ENCODE measurements at regions not wholly inside any gene's neighbourhood (a gene's known extent, or its start where the extent isn't known, plus 50 kb on each side); places are given as distances from the start of the nearest gene placed in this dataset.

DNA sequence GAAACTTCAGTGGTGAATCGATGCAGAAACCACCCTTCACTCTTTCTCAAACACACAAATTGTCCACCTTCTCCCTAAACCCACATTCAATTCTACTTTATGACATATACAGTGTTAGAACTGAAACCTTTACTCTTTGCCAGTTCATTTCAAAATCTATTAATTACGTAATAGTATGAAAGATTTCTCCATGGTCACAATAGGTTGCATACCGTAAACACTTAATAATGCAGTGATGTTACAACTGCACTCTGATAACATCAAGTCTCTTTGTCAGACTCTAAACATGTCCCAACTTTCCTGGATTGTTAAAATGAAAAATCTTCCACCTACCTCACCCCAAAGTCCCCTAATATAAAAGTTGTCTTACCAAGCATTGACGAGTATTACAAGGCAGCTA is 111.8 kb upstream of the PROK2 start:
- TF ChIP-seq, protein P1, sequence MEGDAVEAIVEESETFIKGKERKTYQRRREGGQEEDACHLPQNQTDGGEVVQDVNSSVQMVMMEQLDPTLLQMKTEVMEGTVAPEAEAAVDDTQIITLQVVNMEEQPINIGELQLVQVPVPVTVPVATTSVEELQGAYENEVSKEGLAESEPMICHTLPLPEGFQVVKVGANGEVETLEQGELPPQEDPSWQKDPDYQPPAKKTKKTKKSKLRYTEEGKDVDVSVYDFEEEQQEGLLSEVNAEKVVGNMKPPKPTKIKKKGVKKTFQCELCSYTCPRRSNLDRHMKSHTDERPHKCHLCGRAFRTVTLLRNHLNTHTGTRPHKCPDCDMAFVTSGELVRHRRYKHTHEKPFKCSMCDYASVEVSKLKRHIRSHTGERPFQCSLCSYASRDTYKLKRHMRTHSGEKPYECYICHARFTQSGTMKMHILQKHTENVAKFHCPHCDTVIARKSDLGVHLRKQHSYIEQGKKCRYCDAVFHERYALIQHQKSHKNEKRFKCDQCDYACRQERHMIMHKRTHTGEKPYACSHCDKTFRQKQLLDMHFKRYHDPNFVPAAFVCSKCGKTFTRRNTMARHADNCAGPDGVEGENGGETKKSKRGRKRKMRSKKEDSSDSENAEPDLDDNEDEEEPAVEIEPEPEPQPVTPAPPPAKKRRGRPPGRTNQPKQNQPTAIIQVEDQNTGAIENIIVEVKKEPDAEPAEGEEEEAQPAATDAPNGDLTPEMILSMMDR (conservative IDR thresholded peaks at IDR 0.05; ENCODE audit: low read depth in 2 of 2): no peak
- TF ChIP-seq EZH2phosphoT487 (IDR thresholded peaks at IDR 0.05; ENCODE audit: unreplicated experiment): no peak
- TF ChIP-seq, protein P2, sequence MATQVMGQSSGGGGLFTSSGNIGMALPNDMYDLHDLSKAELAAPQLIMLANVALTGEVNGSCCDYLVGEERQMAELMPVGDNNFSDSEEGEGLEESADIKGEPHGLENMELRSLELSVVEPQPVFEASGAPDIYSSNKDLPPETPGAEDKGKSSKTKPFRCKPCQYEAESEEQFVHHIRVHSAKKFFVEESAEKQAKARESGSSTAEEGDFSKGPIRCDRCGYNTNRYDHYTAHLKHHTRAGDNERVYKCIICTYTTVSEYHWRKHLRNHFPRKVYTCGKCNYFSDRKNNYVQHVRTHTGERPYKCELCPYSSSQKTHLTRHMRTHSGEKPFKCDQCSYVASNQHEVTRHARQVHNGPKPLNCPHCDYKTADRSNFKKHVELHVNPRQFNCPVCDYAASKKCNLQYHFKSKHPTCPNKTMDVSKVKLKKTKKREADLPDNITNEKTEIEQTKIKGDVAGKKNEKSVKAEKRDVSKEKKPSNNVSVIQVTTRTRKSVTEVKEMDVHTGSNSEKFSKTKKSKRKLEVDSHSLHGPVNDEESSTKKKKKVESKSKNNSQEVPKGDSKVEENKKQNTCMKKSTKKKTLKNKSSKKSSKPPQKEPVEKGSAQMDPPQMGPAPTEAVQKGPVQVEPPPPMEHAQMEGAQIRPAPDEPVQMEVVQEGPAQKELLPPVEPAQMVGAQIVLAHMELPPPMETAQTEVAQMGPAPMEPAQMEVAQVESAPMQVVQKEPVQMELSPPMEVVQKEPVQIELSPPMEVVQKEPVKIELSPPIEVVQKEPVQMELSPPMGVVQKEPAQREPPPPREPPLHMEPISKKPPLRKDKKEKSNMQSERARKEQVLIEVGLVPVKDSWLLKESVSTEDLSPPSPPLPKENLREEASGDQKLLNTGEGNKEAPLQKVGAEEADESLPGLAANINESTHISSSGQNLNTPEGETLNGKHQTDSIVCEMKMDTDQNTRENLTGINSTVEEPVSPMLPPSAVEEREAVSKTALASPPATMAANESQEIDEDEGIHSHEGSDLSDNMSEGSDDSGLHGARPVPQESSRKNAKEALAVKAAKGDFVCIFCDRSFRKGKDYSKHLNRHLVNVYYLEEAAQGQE (IDR thresholded peaks at IDR 0.05; ENCODE audit: unreplicated experiment): no peak
- no peak for TF ChIP-seq EZH2 (IDR thresholded peaks at IDR 0.05; ENCODE audit: low read depth, unreplicated experiment)
- TF ChIP-seq POLR2AphosphoS5 (IDR thresholded peaks at IDR 0.05; ENCODE audit: low read depth): no peak
- TF ChIP-seq, protein P3, sequence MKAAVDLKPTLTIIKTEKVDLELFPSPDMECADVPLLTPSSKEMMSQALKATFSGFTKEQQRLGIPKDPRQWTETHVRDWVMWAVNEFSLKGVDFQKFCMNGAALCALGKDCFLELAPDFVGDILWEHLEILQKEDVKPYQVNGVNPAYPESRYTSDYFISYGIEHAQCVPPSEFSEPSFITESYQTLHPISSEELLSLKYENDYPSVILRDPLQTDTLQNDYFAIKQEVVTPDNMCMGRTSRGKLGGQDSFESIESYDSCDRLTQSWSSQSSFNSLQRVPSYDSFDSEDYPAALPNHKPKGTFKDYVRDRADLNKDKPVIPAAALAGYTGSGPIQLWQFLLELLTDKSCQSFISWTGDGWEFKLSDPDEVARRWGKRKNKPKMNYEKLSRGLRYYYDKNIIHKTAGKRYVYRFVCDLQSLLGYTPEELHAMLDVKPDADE (IDR thresholded peaks at IDR 0.05): no peak
- no peak for TF ChIP-seq ZNF114 (CRISPR knock-in tag; IDR thresholded peaks at IDR 0.05)
- TF ChIP-seq STAT1 (IDR thresholded peaks at IDR 0.05; ENCODE audit: unreplicated experiment): no peak
